HepG2 (cell line): ENCODE measurements at regions not wholly inside any gene's neighbourhood (a gene's known extent, or its start where the extent isn't known, plus 50 kb on each side); places are given as distances from the start of the nearest gene placed in this dataset.

Source experiments
- ATAC-seq: fragments of 200-7000 bp; cut with Tn5 transposase; 3 replicates; pipeline ENCODE4 v1.9.1; 2020; ENCODE audit warnings: mild to moderate bottlenecking, moderate library complexity
- BruUV-seq: library from RNA; stranded (reverse); fragments of 400-500 nt; replicated peaks from 2 replicates; lab custom pipeline; 2021; lab: Mats Ljungman, UMichigan
- CTCF ChIA-PET: fragments of 300-600 bp; formaldehyde crosslinking; extraction: SDS; loops from one replicate; lab custom pipeline; 2021; ENCODE audit warnings: low total read pairs, inconsistent platforms, low intra/inter-chr PET ratio; lab: Yijun Ruan, JAX
- POLR2A ChIA-PET: fragments of 350-600 bp; sonication (Branson Sonifier 250); formaldehyde crosslinking; loops from one replicate; lab custom pipeline; 2020; ENCODE audit warnings: antibody characterized with exemption, inconsistent platforms; lab: Yijun Ruan, JAX
- DNase-seq: peaks from one replicate; pipeline ENCODE4 v3.0.0-alpha.2; 2015; ENCODE audit warnings: low spot score
- FAIRE-seq: peaks from 3 replicates; lab custom pipeline; 2011; peaks lifted over from hg19 to GRCh38; lab: Jason Lieb, UNC
- H2AFZ ChIP-seq: one replicate; pipeline ENCODE4 v1.6.1; 2011; ENCODE audit warnings: low read length, inconsistent platforms
- H3K27ac ChIP-seq: fragments of 300-600 bp; 3 replicates; pipeline ENCODE4 v1.8.0; 2011; ENCODE audit warnings: mixed run types, mild to moderate bottlenecking, mixed read lengths, low read length, inconsistent platforms; ENCODE audit not compliant: insufficient read depth; ENCODE audit errors: extremely low read length
- H3K27me3 ChIP-seq, 2 experiments: fragments of 200-600 bp in 1 of 2; 2 replicates in 1 of 2; 3 replicates in 1 of 2; pipeline versions ENCODE4 v1.6.0 to v1.8.0; 2011; ENCODE audit warnings: low read length in 2 of 2, mild to moderate bottlenecking in 2 of 2, moderate library complexity in 2 of 2, inconsistent platforms in 1 of 2; ENCODE audit not compliant: insufficient read depth in 2 of 2, control insufficient read depth in 1 of 2
- H3K36me3 ChIP-seq, 2 experiments: fragments of 200-600 bp in 1 of 2; replicated peaks in 1 of 2; 2 replicates in 1 of 2; 3 replicates in 1 of 2; pipeline versions ENCODE4 v1.5.1 to v1.8.0; 2011; ENCODE audit warnings: low read length in 2 of 2, inconsistent platforms in 1 of 2; ENCODE audit not compliant: insufficient read depth in 2 of 2, control insufficient read depth in 1 of 2
- H3K4me1 ChIP-seq: 2 replicates; pipeline ENCODE4 v1.5.1; 2012; ENCODE audit warnings: low read length, inconsistent platforms; ENCODE audit not compliant: insufficient read depth
- H3K4me2 ChIP-seq: 2 replicates; pipeline ENCODE4 v1.6.0; 2011; ENCODE audit warnings: low read depth, low read length, inconsistent platforms
- H3K4me3 ChIP-seq, 3 experiments: fragments of 200-600 bp in 1 of 3; sonication (generic), shearing (Covaris generic) in 1 of 3; replicated peaks in 1 of 3; 2 replicates each; pipeline ENCODE4 v1.5.1; 2011 to 2016; ENCODE audit warnings: low read length in 3 of 3, inconsistent platforms in 2 of 3, low read depth in 2 of 3, mild to moderate bottlenecking in 2 of 3, control low read depth in 1 of 3, mixed read lengths in 1 of 3; ENCODE audit not compliant: insufficient read depth in 1 of 3
- H3K79me2 ChIP-seq: one replicate; pipeline ENCODE4 v1.6.1; 2011; ENCODE audit warnings: low read length, inconsistent platforms; ENCODE audit not compliant: insufficient read depth
- H3K9ac ChIP-seq: 2 replicates; pipeline ENCODE4 v1.6.0; 2011; ENCODE audit warnings: mild to moderate bottlenecking, low read depth, low read length, inconsistent platforms; ENCODE audit not compliant: insufficient read depth
- H3K9me3 ChIP-seq: 2 replicates; pipeline ENCODE4 v1.5.1; 2012; ENCODE audit warnings: mild to moderate bottlenecking, low read length
- H4K20me1 ChIP-seq: 2 replicates; pipeline ENCODE4 v1.6.0; 2011; ENCODE audit warnings: inconsistent platforms, mild to moderate bottlenecking, low read length, moderate library complexity; ENCODE audit not compliant: insufficient read depth
- AHR ChIP-seq: IDR thresholded peaks from 2 replicates; pipeline ENCODE4 v1.6.1; 2018; ENCODE audit warnings: missing genetic modification reagents, missing compliant biosample characterization
- GRHL1 ChIP-seq: sonication (generic); formaldehyde crosslinking; conservative IDR thresholded peaks from 2 replicates; pipeline ENCODE4 v1.8.0; 2022; ENCODE audit warnings: missing genetic modification reagents
- LRRFIP1 ChIP-seq: sonication (generic); formaldehyde crosslinking; conservative IDR thresholded peaks from 2 replicates; pipeline ENCODE4 v1.4.0; 2020; ENCODE audit warnings: missing genetic modification reagents
- MNT ChIP-seq: fragments of 450-650 bp; IDR thresholded peaks from 2 replicates; pipeline ENCODE4 v1.6.1; 2016
- NAIF1 ChIP-seq: sonication (generic); formaldehyde crosslinking; IDR thresholded peaks from 2 replicates; pipeline ENCODE4 v1.5.0; 2020; ENCODE audit warnings: mild to moderate bottlenecking, missing genetic modification reagents, borderline replicate concordance
- PHF20 ChIP-seq: sonication (generic); formaldehyde crosslinking; IDR thresholded peaks from 2 replicates; pipeline ENCODE4 v1.5.0; 2020; ENCODE audit warnings: mild to moderate bottlenecking, missing genetic modification reagents
- RFX5 ChIP-seq: IDR thresholded peaks from 2 replicates; pipeline ENCODE4 v1.6.1; 2011; ENCODE audit warnings: low read depth, low read length, improper control_type of control experiment
- RXRA ChIP-seq: sonication (generic); formaldehyde crosslinking; IDR thresholded peaks from 2 replicates; pipeline ENCODE4 v1.5.1; 2020; ENCODE audit warnings: missing genetic modification reagents
- SP140L ChIP-seq: sonication (generic); formaldehyde crosslinking; IDR thresholded peaks from 2 replicates; pipeline ENCODE4 v1.4.0; 2020; ENCODE audit warnings: missing genetic modification reagents, borderline replicate concordance
- U2AF1 ChIP-seq: fragments of 200-400 bp; formaldehyde crosslinking; optimal IDR thresholded peaks from 2 replicates; pipeline ENCODE3; 2017; ENCODE audit warnings: mild to moderate bottlenecking, low read depth, low read length
- ZFP1 ChIP-seq: IDR thresholded peaks from 2 replicates; pipeline ENCODE4 v1.6.1; 2016
- ZNF136 ChIP-seq: sonication (generic); formaldehyde crosslinking; IDR thresholded peaks from 2 replicates; pipeline ENCODE4 v1.8.1; 2022; ENCODE audit warnings: low read depth, mild to moderate bottlenecking, moderate library complexity, missing genetic modification reagents
- ZNF350 ChIP-seq: sonication (generic); formaldehyde crosslinking; IDR thresholded peaks from 2 replicates; pipeline ENCODE4 v1.4.0; 2020; ENCODE audit warnings: mild to moderate bottlenecking, low read depth, missing genetic modification reagents, borderline replicate concordance
- ZSCAN31 ChIP-seq: sonication (generic); formaldehyde crosslinking; IDR thresholded peaks from 2 replicates; pipeline ENCODE4 v1.5.0; 2020; ENCODE audit warnings: low read depth, mild to moderate bottlenecking, missing genetic modification reagents
- WGBS: methylation state at CpG from one replicate; pipeline ENCODE4 v1.1.6; 2017; ENCODE audit warnings: low lambda C conversion rate; 5-methylcytosine and 5-hydroxymethylcytosine counted together
- in situ Hi-C: cut with HindIII; loops from 2 replicates; pipeline ENCODE4 v1.10.0; 2017; ENCODE audit warnings: low pct_unique_long_range_greater_than_20kb; ENCODE audit not compliant: extremely low pct_ligation_motif_present
- intact Hi-C: fragments of 100-400 bp; cut with micrococcal nuclease; formaldehyde crosslinking; loops from one replicate; pipeline ENCODE4 v1.10.0; 2022; ENCODE audit not compliant: unreplicated experiment

GRCh38 chr14:71541271-71541670, 391.0 kb upstream of the RGS6 start:
- Histone ChIP-seq H3K79me2 (no peaks in the 10 kb centered on the region), H3K4me3 (no peak overlapping the region), H3K9me3 (no peaks in the 10 kb centered on the region), H3K4me1 (no peaks in the 10 kb centered on the region), H3K27ac (no peak overlapping the region), H4K20me1 (no peaks in the 10 kb centered on the region), H2AFZ (no peak overlapping the region), H3K4me2 (no peak overlapping the region), H3K9ac (no peak overlapping the region), H3K27me3 (no peaks in the 10 kb centered on the region), H3K36me3 (no peaks in the 10 kb centered on the region)
- intact Hi-C loops = no loop called here
- ATAC-seq (no peak), DNase-seq (no peak), FAIRE-seq (no peak)
- ChIA-PET CTCF (no interaction called here), POLR2A (no interaction called here)
- BruUV-seq = no TSS peak
- in situ Hi-C loops = no loop called here
- TF ChIP-seq RXRA (CRISPR knock-in tag) (no peak), ZFP1 (no peak), ZNF136 (CRISPR knock-in tag) (no peak), MNT (no peak), SP140L (CRISPR knock-in tag) (no peak), ZSCAN31 (CRISPR knock-in tag) (no peak), AHR (no peak), LRRFIP1 (no peak), NAIF1 (no peak), U2AF1 (no peak), ZNF350 (CRISPR knock-in tag) (no peak), RFX5 (no peak), GRHL1 (CRISPR knock-in tag) (no peak), PHF20 (CRISPR knock-in tag) (no peak)
- 90% methylated on average over 3 of the region's 3 CpGs for WGBS
